OCI-LY7 (cell line): ENCODE measurements at regions not wholly inside any gene's neighbourhood (a gene's known extent, or its start where the extent isn't known, plus 50 kb on each side); places are given as distances from the start of the nearest gene placed in this dataset.

Experiments used
- EZH2phosphoT487 ChIP-seq: fragments of 200-600 bp; sonication (generic); IDR thresholded peaks from 2 replicates; pipeline ENCODE4 v1.6.1; 2018; ENCODE audit warnings: low read depth, borderline replicate concordance, mild to moderate bottlenecking, mixed run types, antibody characterized with exemption, low read length, moderate library complexity, mixed read lengths
- TF ChIP-seq, protein P1 (sequence below): fragments of 200-600 bp; sonication (generic); conservative IDR thresholded peaks from 2 replicates; pipeline ENCODE4 v1.5.1; 2014; ENCODE audit warnings: mild to moderate bottlenecking, antibody characterized with exemption, low read length, moderate library complexity, mixed read lengths

DNA sequence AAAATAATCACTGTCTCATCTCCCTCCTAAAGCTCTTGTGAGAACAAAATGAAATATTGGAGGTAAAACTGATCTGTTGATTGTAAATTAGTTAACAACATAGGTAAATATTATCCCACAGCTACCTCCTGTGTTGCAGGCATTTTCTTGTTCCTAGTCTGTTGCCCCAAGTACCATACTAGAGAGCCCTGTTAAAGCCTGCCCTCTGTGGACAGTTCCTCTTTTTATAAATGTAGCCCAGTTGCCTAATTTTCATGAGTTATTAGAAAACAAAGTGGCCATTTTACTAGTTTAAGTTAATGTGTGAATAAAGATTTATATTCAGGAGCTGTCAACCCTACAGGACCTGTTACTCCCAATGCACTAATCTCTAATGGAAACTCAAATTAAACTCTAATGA is 180.0 kb upstream of the KCND3 start:
- TF ChIP-seq, protein P1, sequence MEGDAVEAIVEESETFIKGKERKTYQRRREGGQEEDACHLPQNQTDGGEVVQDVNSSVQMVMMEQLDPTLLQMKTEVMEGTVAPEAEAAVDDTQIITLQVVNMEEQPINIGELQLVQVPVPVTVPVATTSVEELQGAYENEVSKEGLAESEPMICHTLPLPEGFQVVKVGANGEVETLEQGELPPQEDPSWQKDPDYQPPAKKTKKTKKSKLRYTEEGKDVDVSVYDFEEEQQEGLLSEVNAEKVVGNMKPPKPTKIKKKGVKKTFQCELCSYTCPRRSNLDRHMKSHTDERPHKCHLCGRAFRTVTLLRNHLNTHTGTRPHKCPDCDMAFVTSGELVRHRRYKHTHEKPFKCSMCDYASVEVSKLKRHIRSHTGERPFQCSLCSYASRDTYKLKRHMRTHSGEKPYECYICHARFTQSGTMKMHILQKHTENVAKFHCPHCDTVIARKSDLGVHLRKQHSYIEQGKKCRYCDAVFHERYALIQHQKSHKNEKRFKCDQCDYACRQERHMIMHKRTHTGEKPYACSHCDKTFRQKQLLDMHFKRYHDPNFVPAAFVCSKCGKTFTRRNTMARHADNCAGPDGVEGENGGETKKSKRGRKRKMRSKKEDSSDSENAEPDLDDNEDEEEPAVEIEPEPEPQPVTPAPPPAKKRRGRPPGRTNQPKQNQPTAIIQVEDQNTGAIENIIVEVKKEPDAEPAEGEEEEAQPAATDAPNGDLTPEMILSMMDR = no peak
- no peak for TF ChIP-seq EZH2phosphoT487
